HG02798 (cell line): ENCODE measurements at regions not wholly inside any gene's neighbourhood (a gene's known extent, or its start where the extent isn't known, plus 50 kb on each side); places are given as distances from the start of the nearest gene placed in this dataset.
"Not testable (repeated sequence)": the region's sequence is repeated elsewhere in the genome, so short reads cannot be mapped to it uniquely, and the experiment has no call there.

Experiments used
- ATAC-seq: cut with Tn5 transposase; IDR thresholded peaks from one replicate; pipeline ENCODE4 v1.9.1; 2021; ENCODE audit warnings: mild to moderate bottlenecking; ENCODE audit not compliant: unreplicated experiment, poor library complexity

GRCh38 chr1:91099746-91100621, 78.1 kb upstream of the ZNF644 start:
- ATAC-seq, result no peak

DNA sequence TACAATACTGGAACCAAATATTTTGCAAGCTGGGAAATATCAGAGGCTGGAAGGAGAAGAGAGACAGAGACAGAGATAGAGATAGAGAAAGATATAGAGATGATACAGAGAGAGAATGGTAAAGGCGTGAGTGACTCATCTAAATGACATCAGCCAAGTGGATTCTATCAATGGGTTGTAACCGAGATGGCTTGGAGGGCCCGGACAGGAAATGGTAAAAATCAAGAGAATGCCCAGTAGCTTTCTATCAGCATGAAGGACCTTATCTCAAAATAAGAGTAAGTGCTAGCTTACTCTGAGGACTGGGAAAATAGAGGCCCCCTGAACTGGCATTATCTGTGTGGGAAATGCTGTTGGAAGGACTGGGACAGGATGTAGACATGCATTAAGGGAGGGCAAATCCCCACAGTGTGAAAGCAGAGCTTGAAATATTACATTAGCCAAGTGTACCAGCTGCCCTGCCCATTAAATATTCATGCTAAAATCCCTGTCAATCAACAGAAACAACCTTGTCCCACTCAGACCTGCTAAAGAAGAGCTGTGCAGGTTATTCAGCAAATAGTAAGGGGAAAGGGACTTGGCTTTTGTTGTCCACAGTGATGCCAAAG, 76.6 kb upstream of the ZNF644 start:
- ATAC-seq, result no peak

GRCh38 chr1:91095321-91095720, 73.5 kb upstream of the ZNF644 start:
- ATAC-seq, result not testable (repeated sequence)

GRCh38 chr1:91092503-91092902, 70.7 kb upstream of the ZNF644 start:
- ATAC-seq, result no peak

DNA sequence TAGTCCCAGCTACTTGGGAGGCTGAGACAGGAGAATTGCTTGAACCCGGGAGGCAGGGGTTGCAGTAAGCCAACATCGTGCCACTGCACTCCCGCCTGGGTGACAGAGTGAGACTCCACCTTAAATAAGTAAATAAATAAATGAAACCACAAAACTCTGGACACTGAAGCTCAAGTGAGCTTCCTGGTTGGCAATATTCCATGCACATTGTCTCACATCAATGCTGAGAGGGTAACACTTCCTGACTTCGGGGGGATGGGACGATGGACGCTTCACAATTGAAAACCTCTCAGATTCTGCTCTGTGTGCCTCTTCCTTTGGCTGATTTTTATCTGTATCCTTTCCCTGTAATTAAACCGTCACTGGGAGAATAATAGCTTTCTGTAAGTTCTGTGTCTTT, 70.0 kb upstream of the ZNF644 start:
- ATAC-seq, result no peak

- peak; percentile 51 for ATAC-seq
Observed at GRCh38 chr1:91080650-91081049, 58.8 kb upstream of the ZNF644 start.

DNA sequence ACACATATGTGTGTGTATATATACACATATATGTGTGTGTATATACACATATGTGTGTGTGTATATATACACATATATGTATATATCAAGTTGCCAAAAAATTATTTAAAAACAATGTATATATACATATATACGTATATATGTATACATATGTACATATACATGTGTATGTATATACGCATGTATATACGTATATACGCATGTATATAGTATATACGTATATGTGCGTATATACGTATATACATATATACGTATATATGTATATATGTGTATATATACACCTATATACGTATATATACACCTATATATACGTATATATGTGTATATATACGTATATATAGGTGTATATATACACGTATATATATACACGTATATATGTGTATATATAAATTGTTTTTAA, 57.0 kb upstream of the ZNF644 start:
- ATAC-seq, result no peak

- ATAC-seq, result no peak
Observed at GRCh38 chr1:91076834-91077233, 55.0 kb upstream of the ZNF644 start.

- no peak for ATAC-seq
Observed at GRCh38 chr1:91075233-91076135, 53.6 kb upstream of the ZNF644 start.

DNA sequence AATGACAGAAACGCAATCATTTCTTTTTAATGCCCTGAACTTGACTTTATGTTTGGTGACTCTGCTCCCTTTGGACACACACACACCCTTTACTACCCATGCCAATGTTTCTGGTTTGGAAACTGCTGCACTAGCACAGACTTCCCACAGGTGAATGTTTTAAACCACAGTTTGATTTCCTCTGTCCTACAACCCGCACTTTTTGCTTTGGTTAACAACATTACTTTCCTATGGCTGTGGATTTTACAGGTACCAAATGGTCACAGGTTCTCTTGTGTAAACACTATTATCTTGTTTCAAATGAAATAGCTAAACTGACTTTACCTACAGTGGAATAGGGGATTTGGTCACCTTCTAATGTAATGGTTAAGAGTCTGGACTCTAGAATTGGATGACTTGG, 51.5 kb upstream of the ZNF644 start:
- no peak for ATAC-seq

DNA sequence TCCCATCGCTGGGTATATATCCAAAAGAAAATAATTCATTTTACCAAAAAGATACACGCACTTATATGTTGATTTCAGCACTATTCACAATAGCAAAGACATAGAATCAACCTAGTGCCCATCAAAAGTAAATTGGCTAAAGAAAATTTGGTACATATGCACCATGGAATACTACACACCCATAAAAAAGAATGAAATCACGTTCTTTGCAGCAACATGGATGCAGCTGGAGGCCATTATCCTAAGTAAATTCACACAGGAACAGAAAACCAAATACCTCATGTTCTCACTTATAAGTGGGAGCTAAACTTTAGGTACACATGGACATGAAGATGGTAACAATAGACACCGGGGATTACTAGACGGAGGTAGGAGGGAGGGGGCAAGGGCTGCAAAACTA, 50.0 kb upstream of the ZNF644 start:
- no peak for ATAC-seq
